H9 (cell line): ENCODE measurements at regions not wholly inside any gene's neighbourhood (a gene's known extent, or its start where the extent isn't known, plus 50 kb on each side); places are given as distances from the start of the nearest gene placed in this dataset.

Experiments used
- DNase-seq: peaks from one replicate; pipeline ENCODE4 v3.0.0-alpha.2; 2017
- H2AFZ ChIP-seq: one replicate; pipeline ENCODE4 v1.6.1; 2013; ENCODE audit warnings: mild to moderate bottlenecking, low read length, control low read depth, moderate library complexity
- H2AK5ac ChIP-seq: 2 replicates; pipeline ENCODE4 v1.6.1; 2013; ENCODE audit warnings: low read length, control low read depth, mixed read lengths; ENCODE audit not compliant: insufficient read length
- H2BK120ac ChIP-seq: one replicate; pipeline ENCODE4 v1.6.1; 2013; ENCODE audit warnings: low read depth, mild to moderate bottlenecking, low read length, control low read depth, inconsistent platforms; ENCODE audit not compliant: poor library complexity, severe bottlenecking
- H2BK12ac ChIP-seq: 2 replicates; pipeline ENCODE4 v1.6.1; 2013; ENCODE audit warnings: low read length, control low read depth, mixed read lengths, low read depth; ENCODE audit not compliant: insufficient read length
- H2BK15ac ChIP-seq: 2 replicates; pipeline ENCODE4 v1.6.1; 2013; ENCODE audit warnings: low read depth, low read length, control low read depth
- H2BK20ac ChIP-seq: one replicate; pipeline ENCODE4 v1.6.1; 2013; ENCODE audit warnings: low read depth, mild to moderate bottlenecking, low read length, control low read depth, inconsistent platforms; ENCODE audit not compliant: poor library complexity, severe bottlenecking
- H2BK5ac ChIP-seq: 2 replicates; pipeline ENCODE4 v1.6.1; 2013; ENCODE audit warnings: low read length, control low read depth, mixed read lengths; ENCODE audit not compliant: insufficient read length
- H3K14ac ChIP-seq: 2 replicates; pipeline ENCODE4 v1.6.1; 2013; ENCODE audit warnings: low read length, control low read depth; ENCODE audit not compliant: insufficient read depth
- H3K18ac ChIP-seq: 2 replicates; pipeline ENCODE4 v1.6.1; 2013; ENCODE audit warnings: low read depth, mild to moderate bottlenecking, mixed read lengths, low read length, control low read depth; ENCODE audit not compliant: insufficient read length
- H3K23ac ChIP-seq: 2 replicates; pipeline ENCODE4 v1.6.1; 2013; ENCODE audit warnings: low read length, control low read depth, mixed read lengths, low read depth; ENCODE audit not compliant: insufficient read length
- H3K23me2 ChIP-seq: 2 replicates; pipeline ENCODE4 v1.6.1; 2013; ENCODE audit warnings: low read depth, mild to moderate bottlenecking, mixed read lengths, low read length, control low read depth; ENCODE audit not compliant: insufficient read length, poor library complexity, severe bottlenecking
- H3K27ac ChIP-seq: 2 replicates; pipeline ENCODE4 v1.5.1; 2013; ENCODE audit warnings: low read length, control low read depth, mixed read lengths, low read depth; ENCODE audit not compliant: insufficient read length
- H3K27me3 ChIP-seq: 2 replicates; pipeline ENCODE4 v1.6.1; 2013; ENCODE audit warnings: low read length, control low read depth, inconsistent platforms; ENCODE audit not compliant: insufficient read depth
- H3K4ac ChIP-seq: 2 replicates; pipeline ENCODE4 v1.6.1; 2013; ENCODE audit warnings: low read depth, mild to moderate bottlenecking, control low read depth, inconsistent platforms, low read length, moderate library complexity
- H3K4me1 ChIP-seq: 2 replicates; pipeline ENCODE4 v1.6.1; 2013; ENCODE audit warnings: low read length, control low read depth, inconsistent platforms; ENCODE audit not compliant: insufficient read depth
- H3K4me2 ChIP-seq: 2 replicates; pipeline ENCODE4 v1.6.1; 2013; ENCODE audit warnings: low read length, control low read depth, mixed read lengths; ENCODE audit not compliant: insufficient read length, insufficient read depth
- H3K56ac ChIP-seq: 2 replicates; pipeline ENCODE4 v1.6.1; 2013; ENCODE audit warnings: low read depth, mild to moderate bottlenecking, mixed read lengths, low read length, control low read depth; ENCODE audit not compliant: insufficient read length
- H3K79me1 ChIP-seq: 2 replicates; pipeline ENCODE4 v1.6.1; 2013; ENCODE audit warnings: low read depth, mild to moderate bottlenecking, moderate library complexity, low read length, control low read depth, inconsistent platforms; ENCODE audit not compliant: insufficient read depth, poor library complexity, severe bottlenecking
- H3K79me2 ChIP-seq: 2 replicates; pipeline ENCODE4 v1.6.1; 2013; ENCODE audit warnings: low read length, control low read depth, inconsistent platforms; ENCODE audit not compliant: insufficient read depth
- H3K9ac ChIP-seq: 2 replicates; pipeline ENCODE4 v1.6.1; 2013; ENCODE audit warnings: low read length, control low read depth, mixed read lengths; ENCODE audit not compliant: insufficient read length; ENCODE audit errors: extremely low read depth
- H3K9me3 ChIP-seq: one replicate; pipeline ENCODE4 v1.6.1; 2013; ENCODE audit warnings: low read depth, low read length, inconsistent platforms; ENCODE audit not compliant: control insufficient read depth
- H3T11ph ChIP-seq: one replicate; pipeline ENCODE4 v1.6.1; 2013; ENCODE audit warnings: mild to moderate bottlenecking, low read length, control low read depth, inconsistent platforms
- H4K20me1 ChIP-seq: one replicate; pipeline ENCODE4 v1.6.1; 2013; ENCODE audit not compliant: control insufficient read depth, insufficient read length, insufficient read depth
- H4K5ac ChIP-seq: 2 replicates; pipeline ENCODE4 v1.6.1; 2013; ENCODE audit warnings: low read depth, mild to moderate bottlenecking, mixed read lengths, low read length, control low read depth; ENCODE audit not compliant: insufficient read length
- H4K8ac ChIP-seq: replicated peaks from 2 replicates; pipeline ENCODE4 v1.6.1; 2013; ENCODE audit warnings: low read length, control low read depth, mixed read lengths, low read depth; ENCODE audit not compliant: insufficient read length
- H4K91ac ChIP-seq: 2 replicates; pipeline ENCODE4 v1.6.1; 2013; ENCODE audit warnings: low read depth, mild to moderate bottlenecking, moderate library complexity, mixed read lengths, low read length, control low read depth; ENCODE audit not compliant: insufficient read length
- H3K27ac Mint-ChIP-seq, 3 experiments: 2 replicates in 2 of 3; 3 replicates in 1 of 3; pipeline ENCODE4 v1.8.0; 2020 to 2021; ENCODE audit warnings: mixed read lengths in 3 of 3, mild to moderate bottlenecking in 1 of 3, moderate library complexity in 1 of 3
- H3K27me3 Mint-ChIP-seq: 2 replicates; pipeline ENCODE4 v1.8.0; 2021; ENCODE audit warnings: low read depth, mild to moderate bottlenecking, moderate library complexity, mixed read lengths
- H3K36me3 Mint-ChIP-seq, 3 experiments: 2 replicates in 2 of 3; 3 replicates in 1 of 3; pipeline ENCODE4 v1.8.0; 2020 to 2021; ENCODE audit warnings: low read depth in 3 of 3, mixed read lengths in 3 of 3; ENCODE audit not compliant: insufficient read depth in 1 of 3
- H3K4me1 Mint-ChIP-seq, 2 experiments: 2 replicates each; pipeline ENCODE4 v1.8.0; 2020; ENCODE audit warnings: mixed read lengths in 2 of 2
- H3K4me3 Mint-ChIP-seq, 2 experiments: 2 replicates in 1 of 2; 3 replicates in 1 of 2; pipeline ENCODE4 v1.8.0; 2020 to 2021; ENCODE audit warnings: mild to moderate bottlenecking in 2 of 2, mixed read lengths in 2 of 2, moderate library complexity in 1 of 2
- H3K9me3 Mint-ChIP-seq, 2 experiments: 2 replicates in 1 of 2; 3 replicates in 1 of 2; pipeline ENCODE4 v1.8.0; 2020; ENCODE audit warnings: mild to moderate bottlenecking in 2 of 2, mixed read lengths in 2 of 2, moderate library complexity in 1 of 2
- CTCF ChIP-seq: fragments of 200-600 bp; sonication (generic); conservative IDR thresholded peaks from 3 replicates; pipeline ENCODE4 v1.8.0; 2021; ENCODE audit warnings: antibody characterized with exemption, mild to moderate bottlenecking
- WGBS: extraction: QIAGEN DNeasy Blood & Tissue Kit; methylation state at CpG from one replicate; pipeline ENCODE4 v1.1.7; 2013; ENCODE audit warnings: missing lambda C conversion rate, low lambda C conversion rate, mixed read lengths; ENCODE audit not compliant: insufficient read length; ENCODE audit errors: extremely low coverage; 5-methylcytosine and 5-hydroxymethylcytosine counted together

GRCh38 chr17:68803164-68803929 lies 151.8 kb downstream of the ABCA8 start:
- no peak overlapping the region for H3K4me2 ChIP-seq
- no peak overlapping the region for H3K27ac ChIP-seq
- H2AFZ ChIP-seq: no peak overlapping the region
- H2AK5ac ChIP-seq: no peak overlapping the region
- no peak overlapping the region for H3K14ac ChIP-seq
- no peaks in the 10 kb centered on the region for H3K79me1 ChIP-seq
- no peaks in the 10 kb centered on the region; the same call in 1 of the 2 replicates for H3K4me1 ChIP-seq
- Mint-ChIP-seq H3K36me3 (no peaks in the 10 kb centered on the region), H3K4me3 (no peak overlapping the region), H3K27ac (peak overlapping the region in 2 of 3 experiments; percentile 40 to 51; a peak in 2 of 7 replicates), H3K4me1 (peaks cover 0 to 5% of the 10 kb centered on the region in 2 experiments; a peak in 1 of 4 replicates), H3K27me3 (0 out of 2 replicates have a peak, but pooled peaks cover 2% of the 10 kb centered on the region), H3K9me3 (no peaks in the 10 kb centered on the region)
- H2BK12ac ChIP-seq: no peak overlapping the region
- H3K27me3 ChIP-seq: no peaks in the 10 kb centered on the region
- H3T11ph ChIP-seq: no peak overlapping the region
- H3K79me2 ChIP-seq: no peaks in the 10 kb centered on the region
- H4K91ac ChIP-seq: no peak overlapping the region
- no peak for TF ChIP-seq CTCF
- no peak overlapping the region for H2BK15ac ChIP-seq
- H2BK120ac ChIP-seq: no peak overlapping the region
- H4K20me1 ChIP-seq: no peaks in the 10 kb centered on the region
- no peak overlapping the region for H3K18ac ChIP-seq
- no CpG with 5 or more reads among the region's 4 CpGs for WGBS
- no peak overlapping the region for H2BK5ac ChIP-seq
- no peak overlapping the region for H2BK20ac ChIP-seq
- H3K23ac ChIP-seq: no peak overlapping the region
- no peak for DNase-seq
- no peaks in the 10 kb centered on the region for H3K9me3 ChIP-seq
- no peak overlapping the region for H3K56ac ChIP-seq
- no peak overlapping the region for H3K9ac ChIP-seq
- no peak overlapping the region for H3K4ac ChIP-seq
- no peak overlapping the region for H4K8ac ChIP-seq
- H3K23me2 ChIP-seq: no peaks in the 10 kb centered on the region
- no peak overlapping the region for H4K5ac ChIP-seq
